ENCODE measurements at regions not wholly inside any gene's neighbourhood (a gene's known extent, or its start where the extent isn't known, plus 50 kb on each side); places are given as distances from the start of the nearest gene placed in this dataset.
"Not testable (repeated sequence)": the region's sequence is repeated elsewhere in the genome, so short reads cannot be mapped to it uniquely, and the experiment has no call there.

DNA sequence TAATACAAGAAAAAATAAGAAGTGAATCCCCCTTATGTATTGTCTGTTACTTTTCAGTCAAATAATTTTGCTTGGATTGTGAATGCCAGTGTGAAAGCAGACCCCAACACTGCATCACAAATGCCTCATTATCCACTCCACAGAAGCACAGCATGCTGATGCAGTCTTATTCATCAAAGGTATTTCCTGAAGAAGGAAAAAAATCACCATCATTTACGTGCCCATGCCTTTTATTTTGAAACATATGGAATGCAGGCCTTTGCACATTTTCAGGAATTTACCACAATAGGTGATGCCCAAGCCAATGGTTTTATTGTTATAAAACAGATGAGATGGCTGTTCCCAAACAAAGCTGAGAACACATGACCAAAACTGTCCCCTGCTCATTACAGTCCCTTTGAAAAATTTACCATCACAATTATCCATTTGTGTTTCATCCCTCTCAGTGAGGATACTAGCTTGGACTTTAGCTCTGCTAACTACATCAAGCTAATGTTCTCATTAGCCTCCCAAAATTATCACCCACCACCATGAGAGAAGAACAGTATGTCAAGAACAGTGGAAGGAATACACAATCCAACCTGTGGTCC is 180.6 kb upstream of the HTR1E start:
- DNase-seq (no peak), ATAC-seq (no peak)
- intact Hi-C loops (cut with DNase I): no loop called here

DNA sequence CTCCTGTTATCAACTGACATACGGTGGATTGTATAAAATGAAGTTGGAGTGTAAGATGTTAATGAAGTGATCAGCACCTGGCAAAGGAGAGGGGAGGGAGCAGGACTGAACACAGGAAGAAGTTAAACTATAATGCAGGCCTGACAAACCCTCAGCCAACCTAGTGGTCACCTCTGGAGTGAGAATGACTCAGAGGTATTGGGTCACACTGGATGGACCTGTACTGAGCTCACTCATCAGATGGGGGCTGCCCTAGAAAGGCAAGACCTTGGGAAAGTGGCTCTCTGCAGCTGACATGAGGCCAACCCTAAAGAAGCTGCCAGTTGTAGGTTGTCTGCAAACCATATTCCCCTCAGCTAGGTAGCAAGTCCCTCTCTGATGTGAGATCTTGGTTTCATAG is 193.3 kb upstream of the HTR1E start:
- no peak for ATAC-seq
- no peak for DNase-seq
- intact Hi-C loops (cut with DNase I): no loop called here

DNA sequence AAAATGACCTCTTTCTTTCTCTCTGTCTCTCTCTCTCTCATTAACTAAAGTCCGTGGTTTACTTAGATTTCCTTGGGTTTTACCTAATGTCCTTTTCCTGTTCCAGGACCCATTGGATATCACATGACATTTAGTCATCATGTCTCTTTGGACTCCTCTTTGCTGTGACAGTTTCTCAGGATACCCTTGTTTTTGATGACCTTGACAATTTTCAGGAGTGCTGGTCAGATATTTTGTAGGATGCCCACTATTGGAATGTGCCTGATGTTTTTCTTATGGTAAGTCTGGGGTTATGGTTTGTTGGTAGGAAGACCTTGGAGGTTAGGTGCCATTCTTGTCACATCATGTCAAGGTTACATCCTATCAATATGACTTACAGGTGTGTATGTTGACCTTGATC is 199.2 kb upstream of the HTR1E start:
- DNase-seq (no peak), ATAC-seq (no peak)
- intact Hi-C loops (cut with DNase I): no loop called here

DNA sequence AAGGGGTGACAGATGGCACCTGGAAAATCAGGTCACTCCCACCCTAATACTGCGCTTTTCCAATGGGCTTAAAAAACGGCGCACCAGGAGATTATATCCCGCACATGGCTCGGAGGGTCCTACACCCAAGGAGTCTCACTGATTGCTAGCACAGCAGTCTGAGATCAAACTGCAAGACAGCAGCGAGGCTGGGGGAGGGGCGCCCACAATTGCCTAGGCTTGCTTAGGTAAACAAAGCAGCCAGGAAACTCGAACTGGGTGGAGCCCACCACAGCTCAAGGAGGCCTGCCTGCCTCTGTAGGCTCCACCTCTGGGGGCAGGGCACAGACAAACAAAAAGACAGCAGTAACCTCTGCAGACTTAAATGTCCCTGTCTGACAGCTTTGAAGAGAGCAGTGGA is 205.7 kb upstream of the HTR1E start:
- intact Hi-C loops (cut with DNase I); ATAC-seq; DNase-seq: not testable (repeated sequence)

DNA sequence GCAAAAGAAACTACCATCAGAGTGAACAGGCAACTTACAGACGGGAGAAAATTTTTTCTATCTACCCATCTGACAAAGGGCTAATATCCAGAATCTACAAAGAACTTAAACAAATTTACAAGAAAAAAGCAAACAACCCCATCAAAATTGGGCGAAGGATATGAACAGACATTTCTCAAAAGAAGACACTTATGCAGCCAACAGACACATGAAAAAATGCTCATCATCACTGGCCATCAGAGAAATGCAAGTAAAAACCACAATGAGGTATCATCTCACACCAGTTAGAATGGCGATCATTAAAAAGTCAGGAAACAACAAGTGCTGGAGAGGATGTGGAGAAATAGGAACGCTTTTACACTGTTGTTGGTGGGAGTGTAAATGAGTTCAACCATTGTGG is 206.6 kb upstream of the HTR1E start:
- intact Hi-C loops (cut with DNase I); DNase-seq; ATAC-seq: not testable (repeated sequence)

DNA sequence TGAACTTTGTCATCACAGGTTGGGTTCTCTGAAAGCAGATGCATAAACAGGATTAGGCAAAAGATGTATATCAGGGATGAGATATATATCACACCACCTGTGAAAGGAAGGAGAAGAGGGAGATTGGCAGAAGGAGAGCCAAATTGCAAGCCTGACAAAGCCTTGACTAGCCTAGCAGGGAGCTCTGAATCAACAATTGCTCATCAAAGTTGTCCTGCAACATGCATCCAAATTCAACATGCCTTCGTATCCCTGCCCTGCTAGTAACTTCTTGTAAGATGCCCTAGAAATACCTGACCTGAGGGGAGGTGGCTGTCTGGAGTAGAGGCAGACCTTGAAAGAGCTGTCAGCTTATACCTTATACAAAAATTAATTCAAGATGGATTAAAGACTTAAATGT is 207.1 kb upstream of the HTR1E start:
- intact Hi-C loops (cut with DNase I): no loop called here
- DNase-seq: no peak
- no peak for ATAC-seq

DNA sequence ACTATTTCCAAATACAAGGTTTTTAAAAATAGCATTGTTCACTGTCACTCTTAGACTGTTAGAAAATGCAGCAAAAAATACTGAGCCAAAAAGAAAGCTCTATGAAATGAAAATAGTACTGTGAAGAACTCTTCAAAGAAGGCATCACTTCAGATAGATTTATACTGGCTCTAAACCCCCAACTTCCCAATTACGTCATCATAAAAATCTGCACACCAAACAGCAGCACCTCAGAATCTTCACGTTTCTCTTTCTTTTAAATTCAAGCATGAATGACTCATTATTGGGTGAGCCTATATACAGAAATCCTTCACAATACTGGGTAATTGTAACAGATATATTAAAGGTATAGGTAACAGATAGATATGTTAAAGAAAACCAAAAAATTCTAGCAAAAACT is 208.4 kb upstream of the HTR1E start:
- DNase-seq (no peak), ATAC-seq (no peak)
- intact Hi-C loops (cut with DNase I): no loop called here

DNA sequence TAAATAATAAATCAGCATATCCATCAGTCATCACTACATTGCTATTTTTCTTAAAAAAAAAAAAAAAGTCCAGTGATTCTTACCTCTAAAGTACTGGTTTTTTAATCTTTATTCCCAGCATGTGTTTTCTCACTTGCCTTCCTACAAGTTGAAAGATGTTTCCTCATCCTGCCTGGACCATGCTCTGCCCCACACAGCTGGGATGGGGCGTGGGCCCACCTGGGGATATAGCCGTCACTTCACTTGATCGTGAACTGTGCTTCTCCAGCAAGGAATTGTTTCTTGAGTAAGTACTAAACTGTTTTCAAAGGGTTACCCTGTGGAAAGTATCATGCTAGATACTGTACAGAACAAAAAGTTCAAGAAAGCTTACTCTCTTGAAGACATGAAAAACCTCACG is 212.6 kb upstream of the HTR1E start:
- intact Hi-C loops (cut with DNase I): no loop called here
- DNase-seq: no peak
- no peak for ATAC-seq

DNA sequence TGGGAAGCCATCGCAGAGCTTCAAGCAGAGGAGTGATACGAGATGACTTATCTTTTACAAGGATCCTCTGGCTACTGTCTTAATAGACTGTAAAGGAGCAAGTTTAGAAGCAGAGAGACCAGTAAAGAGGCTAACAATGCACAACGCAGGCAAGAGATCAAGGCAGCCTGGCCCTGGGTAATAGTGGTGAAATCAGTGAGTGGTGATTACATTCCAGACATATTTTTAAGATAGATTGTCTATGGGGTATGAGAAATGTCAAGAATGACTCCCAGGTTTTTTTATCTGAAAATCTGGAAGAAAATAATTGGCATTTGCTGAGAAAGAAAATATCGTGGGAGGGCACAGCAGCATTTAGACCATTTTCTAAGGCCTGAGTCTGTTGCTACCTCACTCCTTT is 213.6 kb upstream of the HTR1E start:
- DNase-seq: no peak
- intact Hi-C loops (cut with DNase I): no loop called here
- peak in 1 of 2 donors; percentile 59 for ATAC-seq

DNA sequence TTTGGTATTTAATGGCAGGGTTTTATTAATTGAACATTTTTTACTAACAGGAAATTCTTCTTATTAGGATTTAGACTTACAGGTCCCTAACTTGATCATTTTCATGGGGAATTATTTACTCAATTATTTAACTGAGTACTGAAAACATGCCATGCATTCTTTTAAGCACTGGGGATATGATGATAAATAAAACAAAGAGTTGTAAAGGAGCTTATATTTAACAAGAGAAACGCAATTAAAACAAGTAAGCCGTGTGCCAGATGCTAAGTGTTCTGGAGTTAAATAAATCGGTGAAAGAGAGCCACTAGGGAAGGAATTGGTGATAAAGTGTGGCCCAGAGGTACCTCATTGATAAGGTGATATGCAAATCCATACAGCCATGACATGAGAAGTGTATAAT is 214.2 kb upstream of the HTR1E start:
- DNase-seq: no peak
- intact Hi-C loops (cut with DNase I): no loop called here
- no peak for ATAC-seq

DNA sequence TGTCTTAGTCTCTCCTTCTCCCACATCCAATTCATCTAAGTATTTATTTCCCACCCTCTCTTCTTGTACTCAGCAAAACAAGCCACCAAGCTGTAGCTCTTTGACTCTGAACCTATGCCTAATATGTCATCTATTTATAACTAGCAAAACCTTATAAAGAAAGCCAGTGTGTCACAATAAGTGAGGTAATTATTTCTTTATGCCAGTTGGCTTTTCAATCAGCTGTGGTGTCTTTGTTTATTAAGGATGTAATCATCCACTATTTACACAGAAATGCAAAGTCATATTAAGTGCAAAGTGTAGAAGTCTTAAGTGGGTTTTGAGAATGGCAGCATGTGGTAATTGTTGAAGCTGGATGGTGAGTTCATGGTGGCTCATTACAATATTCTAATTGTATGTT is 215.2 kb upstream of the HTR1E start:
- intact Hi-C loops (cut with DNase I): no loop called here
- no peak for DNase-seq

DNA sequence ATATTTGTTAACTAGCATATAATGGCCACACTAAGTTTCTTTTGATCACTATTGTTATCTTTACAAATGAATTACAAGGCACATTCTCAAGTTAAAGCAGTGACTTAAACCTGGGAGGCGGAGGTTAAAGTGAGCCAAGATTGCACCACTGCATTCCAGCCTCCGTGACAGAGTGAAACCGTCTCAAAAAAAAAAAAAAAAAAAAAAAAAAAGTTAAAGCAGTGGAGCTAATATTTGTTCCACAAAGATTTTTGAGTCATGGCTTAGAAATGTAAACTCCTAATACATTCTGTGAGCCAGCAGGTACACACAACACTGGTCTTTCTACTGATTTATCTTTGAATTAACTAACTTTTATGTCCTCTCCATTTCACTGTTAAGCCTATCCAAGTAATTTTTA is 221.7 kb upstream of the HTR1E start:
- ATAC-seq (peak in 1 of 2 donors; percentile 82), DNase-seq (no peak)

More for the DNA sequence above, 215.2 kb upstream of the HTR1E start:
- ATAC-seq: no peak

DNA sequence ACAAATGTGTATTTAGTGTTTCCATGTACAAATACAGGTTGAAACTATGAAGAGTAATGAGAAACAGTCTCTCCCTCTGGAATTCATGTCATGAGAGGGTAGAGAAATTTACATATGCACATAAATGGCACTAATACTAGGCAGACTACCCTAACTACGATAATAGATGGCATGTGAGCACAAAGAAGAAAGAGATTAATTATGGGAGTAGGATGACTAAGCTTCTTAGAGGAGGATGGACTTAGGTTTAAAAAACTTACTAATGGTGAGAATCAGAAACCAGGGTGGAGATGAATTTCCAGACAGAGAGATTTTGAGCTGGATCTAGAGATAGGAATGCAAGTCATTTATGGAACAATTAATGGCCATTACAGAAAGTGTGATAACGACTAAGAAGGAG is 225.3 kb upstream of the HTR1E start:
- intact Hi-C loops (cut with DNase I): no loop called here
- ATAC-seq (peak in 1 of 2 donors; percentile 24), DNase-seq (no peak)

More for the DNA sequence above, 221.7 kb upstream of the HTR1E start:
- intact Hi-C loops (cut with DNase I): no loop called here

DNA sequence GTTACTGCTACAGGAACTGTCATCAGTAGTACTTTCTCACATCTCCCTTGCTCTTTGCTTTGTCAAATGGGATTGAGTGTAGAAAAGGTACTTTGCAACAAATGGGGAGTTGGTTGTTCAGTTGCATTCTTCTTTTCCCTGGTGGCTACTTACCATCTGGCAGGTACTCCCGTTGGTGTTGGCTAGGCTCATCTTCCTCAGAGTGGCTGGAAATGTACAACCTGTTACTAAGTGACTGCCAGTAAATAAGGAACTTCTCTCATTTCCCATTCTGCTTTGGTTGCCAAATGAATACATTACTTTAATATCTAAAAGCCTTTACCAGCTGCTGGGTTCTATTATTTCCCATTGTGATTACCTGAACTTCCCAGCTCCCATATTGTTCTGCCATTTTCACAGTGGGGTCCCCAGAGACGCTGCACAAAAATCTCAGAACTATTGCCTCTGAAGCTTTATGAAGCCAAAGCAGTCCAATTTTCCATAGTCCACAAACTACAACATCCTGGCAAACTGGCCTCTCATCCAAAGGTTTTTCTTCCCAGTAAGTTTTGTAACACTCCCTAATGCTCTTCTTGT is 229.7 kb upstream of the HTR1E start:
- DNase-seq (no peak), ATAC-seq (peak; percentile 27 to 36)
- intact Hi-C loops (cut with DNase I): no loop called here

DNA sequence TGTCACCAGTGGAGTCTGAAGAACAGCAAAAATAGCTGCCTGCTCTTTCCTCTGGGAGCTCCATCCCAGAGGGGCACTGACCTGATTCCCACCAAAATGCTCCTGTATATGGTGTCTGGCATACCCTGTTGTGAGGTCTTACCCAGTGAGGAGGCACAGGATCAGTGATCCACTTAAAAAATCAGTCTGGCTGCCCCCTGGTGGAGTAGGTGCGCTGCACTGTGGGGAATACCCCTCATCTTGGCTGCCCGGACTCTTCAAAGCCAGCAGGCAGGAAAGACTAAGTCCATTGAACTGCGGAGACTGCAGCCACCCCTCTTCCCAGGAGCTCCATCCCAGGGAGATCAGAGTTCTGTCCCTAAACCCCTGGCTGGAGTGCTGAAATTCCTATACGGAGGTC is 230.9 kb upstream of the HTR1E start:
- intact Hi-C loops (cut with DNase I): no loop called here
- ATAC-seq (no peak), DNase-seq (no peak)

DNA sequence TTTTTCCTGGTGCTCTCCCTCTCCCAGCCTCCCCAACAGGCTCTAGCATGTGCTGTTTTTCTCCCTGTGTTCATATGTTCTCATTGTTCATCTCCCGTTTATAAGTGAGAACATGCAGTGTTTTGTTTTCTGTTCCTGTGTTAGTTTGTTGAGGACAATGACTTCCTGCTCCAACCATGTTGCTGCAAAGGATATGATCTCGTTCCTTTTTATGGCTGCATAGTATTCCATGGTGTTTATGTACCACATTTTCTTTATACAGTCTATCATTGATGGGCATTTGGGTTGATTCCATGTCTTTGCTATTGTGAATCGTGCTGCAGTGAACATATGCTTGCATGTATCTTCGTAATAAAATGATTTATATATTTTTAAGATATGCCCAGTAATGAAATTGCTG is 236.1 kb upstream of the HTR1E start:
- DNase-seq; ATAC-seq; intact Hi-C loops (cut with DNase I): not testable (repeated sequence)

DNA sequence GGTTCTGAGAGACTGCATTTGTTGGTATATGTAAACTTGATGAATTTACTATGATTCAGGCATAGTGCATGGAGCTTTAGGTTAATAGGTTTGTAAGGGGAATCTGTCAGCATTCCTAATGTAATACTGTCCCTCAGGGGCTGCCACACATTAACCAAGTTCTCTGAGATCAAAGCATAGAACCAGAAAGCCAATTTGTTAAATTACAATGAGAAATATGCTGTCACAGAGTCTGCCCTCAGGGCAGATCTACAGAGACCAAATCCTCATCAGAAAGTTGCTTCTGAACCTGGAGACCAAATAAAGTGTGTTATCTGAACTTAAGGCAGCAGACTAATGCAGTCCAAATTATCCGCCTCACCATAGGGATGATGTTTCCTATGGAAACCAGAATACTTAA is 250.8 kb upstream of the HTR1E start:
- ATAC-seq (no peak), DNase-seq (no peak)
- intact Hi-C loops (cut with DNase I): no loop called here

DNA sequence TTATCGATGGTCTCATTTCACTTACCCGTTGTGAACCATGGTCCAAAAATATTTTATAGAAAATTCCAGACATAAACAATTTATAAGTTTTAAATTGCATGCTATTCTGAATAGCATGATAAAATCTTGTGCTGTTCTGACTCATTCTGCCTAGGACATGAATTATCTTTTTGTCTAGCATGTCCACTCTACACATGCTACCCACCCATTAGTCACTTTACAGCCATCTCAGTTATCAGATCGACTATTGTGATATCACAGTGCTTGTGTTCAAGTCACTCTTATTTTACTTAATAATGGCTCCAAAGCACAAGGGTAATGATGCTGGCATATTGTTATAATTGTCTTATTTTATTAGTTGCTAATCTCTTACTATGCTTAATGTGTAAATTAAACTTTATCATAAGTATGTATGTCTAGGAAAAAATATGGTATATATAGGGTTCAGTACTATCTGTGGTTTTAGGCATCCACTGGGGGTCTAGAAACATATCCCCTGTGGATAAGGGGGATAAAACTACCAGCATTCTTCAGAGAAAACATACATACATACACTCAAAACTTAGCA is 252.0 kb upstream of the HTR1E start:
- intact Hi-C loops (cut with DNase I): no loop called here
- ATAC-seq (no peak), DNase-seq (no peak)

DNA sequence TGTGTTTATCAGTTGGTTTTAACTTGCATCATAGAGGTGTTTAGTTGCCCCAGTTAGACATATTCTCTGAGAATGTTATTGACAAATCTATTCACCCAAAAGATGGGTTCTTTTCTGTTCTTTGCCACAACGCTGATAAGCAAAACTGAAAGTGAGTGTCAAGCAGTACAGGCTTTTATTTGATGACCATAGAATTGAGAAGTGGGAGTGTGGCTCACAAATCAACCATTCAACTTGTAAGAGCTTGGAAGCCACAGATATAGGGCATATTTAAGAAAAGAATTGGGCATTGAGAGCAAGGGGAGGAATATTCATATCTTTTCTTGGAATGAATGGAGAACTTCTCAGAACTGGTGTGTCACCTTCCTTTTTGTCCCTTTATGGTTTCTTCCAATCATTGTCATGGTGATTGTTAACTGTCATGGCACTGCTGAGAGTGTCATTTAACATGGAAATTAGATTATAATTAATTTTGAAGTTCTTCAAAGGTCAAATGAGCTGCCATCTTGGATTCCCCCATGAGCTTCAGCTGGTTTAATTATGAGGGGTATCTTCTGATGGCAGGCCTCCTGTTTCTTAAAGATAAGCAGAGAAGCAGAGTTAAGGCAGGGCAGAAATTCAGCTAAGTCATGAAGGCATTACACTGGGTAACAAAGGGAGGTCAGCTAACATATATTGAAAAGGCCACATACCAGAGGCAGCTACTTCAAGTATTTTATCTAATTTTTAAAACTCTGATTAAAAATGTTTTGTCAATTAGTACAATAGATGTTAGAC is 254.0 kb upstream of the HTR1E start:
- ATAC-seq (no peak), DNase-seq (no peak)
- intact Hi-C loops (cut with DNase I): no loop called here

DNA sequence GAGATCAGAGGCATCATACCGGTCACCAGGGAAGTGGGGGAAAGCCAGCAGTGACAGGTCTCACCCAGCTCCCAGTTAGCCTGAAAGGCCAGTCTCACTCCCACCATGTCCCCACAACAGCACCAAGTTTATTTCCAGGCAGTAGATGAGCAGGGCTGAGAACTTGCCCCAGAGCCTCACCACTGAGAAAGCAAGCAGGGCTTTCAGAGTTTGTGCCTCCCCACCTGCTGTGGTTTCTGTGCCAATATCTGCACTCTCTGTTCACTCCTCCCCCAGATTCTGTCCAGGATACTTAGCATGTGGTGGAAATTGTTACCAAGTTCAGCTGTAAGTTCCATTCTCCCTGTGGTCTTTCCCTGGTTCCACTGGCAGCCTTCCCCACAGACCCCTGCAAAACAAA is 255.0 kb upstream of the HTR1E start:
- DNase-seq: no peak

More for the DNA sequence above, 255.0 kb upstream of the HTR1E start:
- intact Hi-C loops (cut with DNase I): no loop called here
- ATAC-seq: no peak

All from left cardiac atrium (tissue), 4 donors.